SK-N-MC (cell line): ENCODE measurements at regions not wholly inside any gene's neighbourhood (a gene's known extent, or its start where the extent isn't known, plus 50 kb on each side); places are given as distances from the start of the nearest gene placed in this dataset.

Source experiments
- DNase-seq: peaks from one replicate; pipeline ENCODE4 v3.0.0-alpha.2; 2011; ENCODE audit warnings: low read depth, low spot score
- H3K27ac ChIP-seq: fragments of 200-600 bp; sonication (generic); 2 replicates; pipeline ENCODE4 v1.5.1; 2016; ENCODE audit warnings: mixed run types
- H3K36me3 ChIP-seq: fragments of 200-600 bp; sonication (generic); 2 replicates; pipeline ENCODE4 v1.6.1; 2017; ENCODE audit warnings: antibody characterized with exemption, low read length, mixed read lengths; ENCODE audit not compliant: insufficient read depth
- H3K4me3 ChIP-seq: fragments of 200-600 bp; sonication (generic); 2 replicates; pipeline ENCODE4 v1.5.1; 2016
- H3K9ac ChIP-seq: fragments of 200-600 bp; sonication (generic); 2 replicates; pipeline ENCODE4 v1.8.0; 2017; ENCODE audit warnings: mixed run types, mixed read lengths; ENCODE audit not compliant: insufficient read length
- H3K9me3 ChIP-seq: fragments of 200-600 bp; sonication (generic); 2 replicates; pipeline ENCODE4 v1.6.1; 2017; ENCODE audit warnings: low read depth, mild to moderate bottlenecking, antibody characterized with exemption, low read length, moderate library complexity, mixed read lengths
- EZH2 ChIP-seq: fragments of 200-600 bp; sonication (generic); IDR thresholded peaks from one replicate; pipeline ENCODE4 v1.6.1; 2017; ENCODE audit warnings: antibody characterized with exemption
- FOXP2 ChIP-seq: optimal IDR thresholded peaks from 2 replicates; pipeline ENCODE3; 2011; ENCODE audit warnings: mild to moderate bottlenecking, moderate library complexity; ENCODE audit not compliant: insufficient read depth; ENCODE audit errors: extremely low read length, control extremely low read depth
- POLR2AphosphoS5 ChIP-seq: IDR thresholded peaks from 2 replicates; pipeline ENCODE4 v1.6.1; 2012; ENCODE audit warnings: mild to moderate bottlenecking, low read depth, low read length, borderline replicate concordance

DNA sequence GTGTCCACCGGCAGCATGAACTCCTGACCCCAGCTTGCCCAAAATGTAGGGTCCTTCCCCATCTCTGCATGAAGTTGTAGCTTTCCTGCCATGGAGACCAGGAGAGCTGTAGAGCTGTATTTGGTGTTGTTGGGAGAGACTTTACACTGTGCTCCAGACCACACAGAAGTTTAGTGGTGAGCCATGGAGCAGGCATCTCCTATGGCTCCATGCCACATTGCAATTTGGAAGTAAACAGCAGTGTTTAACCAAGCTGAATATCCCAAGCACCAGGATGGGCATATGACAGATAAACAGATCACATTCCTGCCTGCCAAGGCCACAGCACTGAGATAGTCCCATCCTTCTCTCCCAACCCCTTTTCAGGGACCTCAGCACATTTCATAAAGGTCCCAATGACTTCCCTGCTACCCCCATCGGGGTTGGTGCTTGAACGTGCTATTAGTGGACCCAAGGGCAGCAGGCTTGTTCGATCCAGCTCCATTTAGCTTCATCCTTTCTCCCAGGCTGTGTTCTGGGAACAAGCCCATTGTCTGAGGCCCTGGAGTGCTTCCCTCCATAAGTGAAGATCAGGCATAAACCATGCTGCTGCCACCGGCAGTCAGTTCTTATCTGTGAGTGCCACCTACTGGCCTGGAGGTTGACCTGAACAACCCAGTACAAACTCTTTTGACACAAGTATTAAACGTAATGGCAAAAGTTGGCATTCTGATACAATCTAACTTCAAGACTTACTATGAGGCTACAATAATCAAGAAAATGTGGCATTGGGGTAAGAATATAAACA, 172.3 kb upstream of the ATXN7L3B start:
- no peak overlapping the region for H3K4me3 ChIP-seq

DNA sequence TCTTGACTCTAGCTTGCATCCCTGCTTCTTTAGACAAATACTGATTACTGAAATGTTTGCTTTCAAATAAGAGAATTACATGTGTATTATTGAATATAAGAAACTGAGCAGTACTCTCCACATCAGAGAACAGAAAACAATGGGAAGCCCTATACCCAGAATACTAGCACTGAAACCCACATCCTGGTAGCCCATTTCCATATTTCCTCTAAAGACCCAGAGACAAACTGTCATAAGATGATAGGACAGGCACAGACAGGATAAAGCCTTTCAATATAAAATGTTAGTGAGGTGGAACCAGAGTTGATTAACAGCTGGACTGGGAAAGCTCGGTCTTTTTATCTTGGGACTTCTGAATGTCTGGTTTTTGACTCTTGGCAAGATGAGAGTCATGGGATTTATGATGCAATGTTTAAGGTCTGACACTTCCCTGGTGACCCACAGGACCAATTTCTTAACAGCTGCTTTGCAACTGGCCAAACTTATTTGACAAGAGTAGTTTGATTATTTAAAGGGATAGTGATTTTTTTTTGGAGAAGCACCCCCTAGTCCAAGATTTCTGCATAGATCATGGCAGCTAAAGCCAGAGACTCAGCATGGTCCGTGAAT, 166.9 kb upstream of the ATXN7L3B start:
- no peak for DNase-seq
- H3K36me3 ChIP-seq, result no peaks in the 10 kb centered on the region
- H3K4me3 ChIP-seq, result no peak overlapping the region
- H3K27ac ChIP-seq, result no peak overlapping the region
- H3K9ac ChIP-seq, result no peak overlapping the region
- no peaks in the 10 kb centered on the region for H3K9me3 ChIP-seq
- TF ChIP-seq POLR2AphosphoS5 (no peak), EZH2 (no peak), FOXP2 (no peak)

More for the DNA sequence above, 172.3 kb upstream of the ATXN7L3B start:
- Histone ChIP-seq H3K9ac (no peak overlapping the region), H3K9me3 (no peaks in the 10 kb centered on the region), H3K36me3 (no peaks in the 10 kb centered on the region), H3K27ac (no peak overlapping the region)
- DNase-seq, result no peak
- TF ChIP-seq FOXP2 (no peak), POLR2AphosphoS5 (no peak), EZH2 (no peak)

DNA sequence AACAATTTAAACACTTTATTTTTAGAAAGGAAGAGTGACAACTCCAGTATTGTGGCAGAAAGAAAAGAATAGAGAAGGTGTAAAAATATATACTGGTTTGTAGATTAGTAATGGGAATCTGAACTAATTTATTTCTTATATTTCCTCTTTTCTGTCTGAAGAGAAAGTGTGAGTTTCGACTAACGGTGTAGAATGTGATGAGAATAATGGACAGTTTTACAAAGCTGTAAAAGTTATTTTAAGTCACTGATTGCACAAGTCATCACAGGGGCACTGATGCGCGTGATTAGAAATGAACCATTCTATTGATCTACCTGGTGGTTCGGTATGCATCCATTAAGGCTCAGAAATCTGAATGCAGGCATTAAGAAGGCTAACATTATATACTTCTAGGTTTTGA, 158.5 kb upstream of the ATXN7L3B start:
- no peaks in the 10 kb centered on the region for H3K36me3 ChIP-seq
- H3K9me3 ChIP-seq, result no peaks in the 10 kb centered on the region
- DNase-seq, result no peak
- H3K9ac ChIP-seq, result no peak overlapping the region
- no peak overlapping the region for H3K27ac ChIP-seq
- no peak overlapping the region for H3K4me3 ChIP-seq
- TF ChIP-seq FOXP2, result no peak

DNA sequence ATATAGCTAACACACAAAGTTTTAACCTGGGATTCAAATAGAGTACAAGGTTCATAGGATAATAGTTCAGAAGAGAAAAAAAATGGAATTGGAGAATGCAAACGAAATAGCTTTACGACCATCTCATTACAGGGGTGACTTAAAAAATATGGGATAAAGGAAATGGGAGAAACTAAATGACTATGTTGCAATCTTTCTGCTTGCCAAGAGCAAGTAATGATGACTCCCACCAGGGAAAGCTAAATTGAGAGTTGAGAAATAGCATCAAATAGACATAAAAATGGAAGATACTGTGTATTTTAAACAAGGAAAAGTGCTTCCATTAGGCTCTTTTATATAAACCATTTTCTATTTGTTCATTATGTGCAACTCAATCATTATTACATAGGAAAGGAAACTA, 155.7 kb upstream of the ATXN7L3B start:
- Histone ChIP-seq H3K36me3 (no peaks in the 10 kb centered on the region), H3K9me3 (no peaks in the 10 kb centered on the region), H3K4me3 (no peak overlapping the region), H3K27ac (no peak overlapping the region), H3K9ac (no peak overlapping the region)
- no peak for TF ChIP-seq FOXP2
- TF ChIP-seq EZH2, result no peak
- TF ChIP-seq POLR2AphosphoS5, result no peak
- DNase-seq, result peak; percentile 26

DNA sequence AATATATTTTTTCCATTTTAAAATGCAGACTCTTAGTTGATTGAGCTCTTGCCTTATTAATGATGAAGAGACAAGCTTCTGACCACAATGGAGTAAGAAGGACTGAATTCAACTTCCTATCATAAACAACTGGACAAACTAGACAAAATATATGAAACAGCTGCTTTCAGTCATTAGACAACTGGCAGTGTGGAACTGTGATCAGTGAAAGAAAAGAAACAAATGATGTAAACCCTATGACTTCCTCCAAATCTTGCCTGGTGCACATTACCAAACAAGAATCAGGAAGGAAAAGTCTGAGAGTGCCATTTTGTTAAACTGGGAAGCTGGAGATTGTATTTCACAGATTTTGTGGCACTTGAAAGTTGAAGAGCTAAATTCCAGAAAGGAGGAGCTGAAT, 154.7 kb upstream of the ATXN7L3B start:
- Histone ChIP-seq H3K9me3 (no peaks in the 10 kb centered on the region), H3K4me3 (no peak overlapping the region), H3K27ac (no peak overlapping the region), H3K36me3 (no peaks in the 10 kb centered on the region), H3K9ac (no peak overlapping the region)
- TF ChIP-seq POLR2AphosphoS5 (no peak), FOXP2 (no peak), EZH2 (no peak)
- DNase-seq, result no peak

DNA sequence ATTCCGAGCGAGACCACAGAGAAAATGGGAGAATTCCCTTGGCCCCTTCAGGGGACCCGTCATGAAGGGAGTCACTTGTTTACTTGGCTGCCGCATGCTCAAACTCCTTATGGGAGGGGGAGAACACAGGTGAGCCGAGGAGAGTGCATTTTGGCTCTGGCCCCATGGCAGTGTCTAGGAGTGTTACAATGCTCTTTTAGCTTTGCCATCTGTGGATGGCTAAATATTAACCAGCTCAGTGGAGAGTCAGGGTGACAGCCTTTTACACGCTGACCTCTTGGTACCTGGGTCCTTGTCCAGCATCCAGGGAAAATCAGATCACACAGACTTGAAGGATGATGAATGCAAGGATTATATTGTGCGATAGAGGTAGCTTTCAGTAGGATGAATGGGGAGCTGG, 146.4 kb upstream of the ATXN7L3B start:
- no peak for DNase-seq
- H3K9me3 ChIP-seq, result no peaks in the 10 kb centered on the region
- TF ChIP-seq POLR2AphosphoS5 (no peak), FOXP2 (no peak), EZH2 (no peak)
- H3K4me3 ChIP-seq, result no peak overlapping the region
- no peak overlapping the region for H3K9ac ChIP-seq
- H3K36me3 ChIP-seq, result no peaks in the 10 kb centered on the region
- no peak overlapping the region for H3K27ac ChIP-seq

DNA sequence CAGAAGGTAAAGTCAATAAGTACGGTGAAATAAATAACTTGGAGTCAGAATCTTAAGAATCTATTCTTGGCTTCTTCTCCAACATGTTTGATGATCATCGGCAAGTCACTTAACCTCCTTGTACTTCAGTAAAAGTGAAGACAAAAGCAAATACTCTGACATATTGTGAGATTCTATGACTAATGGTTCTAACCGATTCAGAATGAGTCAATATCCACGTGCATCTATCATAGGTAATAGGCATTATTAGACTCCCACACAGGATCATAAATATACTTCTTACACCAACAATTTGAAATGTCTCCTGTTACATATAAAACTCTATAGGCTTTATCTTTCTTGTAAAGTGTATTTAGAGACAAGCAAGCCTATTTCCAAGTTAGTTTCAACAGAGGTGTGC, 144.4 kb upstream of the ATXN7L3B start:
- no peak overlapping the region for H3K9ac ChIP-seq
- H3K36me3 ChIP-seq, result no peaks in the 10 kb centered on the region
- H3K27ac ChIP-seq, result no peak overlapping the region
- TF ChIP-seq POLR2AphosphoS5 (no peak), FOXP2 (no peak), EZH2 (no peak)
- H3K4me3 ChIP-seq, result no peak overlapping the region
- no peak for DNase-seq
- no peaks in the 10 kb centered on the region for H3K9me3 ChIP-seq

DNA sequence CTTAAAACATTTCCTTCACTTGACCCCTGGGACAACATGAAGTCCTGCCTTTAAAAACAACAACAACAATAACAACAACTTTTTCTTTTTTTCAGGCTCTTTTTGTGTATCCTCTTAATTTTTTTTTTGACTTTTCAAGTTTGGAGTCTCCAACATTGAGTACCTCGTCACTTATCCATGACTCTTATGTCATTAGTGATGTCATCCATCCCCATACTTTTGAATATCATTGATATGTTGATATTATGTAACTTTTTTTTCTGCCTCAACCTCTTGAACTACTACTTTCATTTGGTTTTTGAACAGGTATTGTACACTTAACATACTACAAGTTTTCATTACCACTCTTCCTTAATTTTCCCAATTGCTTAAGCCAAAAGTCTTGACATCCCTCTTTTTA, 143.0 kb upstream of the ATXN7L3B start:
- DNase-seq, result no peak
- H3K36me3 ChIP-seq, result no peaks in the 10 kb centered on the region
- H3K4me3 ChIP-seq, result no peak overlapping the region
- H3K9ac ChIP-seq, result no peak overlapping the region
- no peaks in the 10 kb centered on the region for H3K9me3 ChIP-seq
- no peak overlapping the region for H3K27ac ChIP-seq
- TF ChIP-seq POLR2AphosphoS5, result no peak
- TF ChIP-seq FOXP2, result no peak
- no peak for TF ChIP-seq EZH2
